Lower lobe of right lung (tissue), 2 donors: ENCODE measurements at regions not wholly inside any gene's neighbourhood (a gene's known extent, or its start where the extent isn't known, plus 50 kb on each side); places are given as distances from the start of the nearest gene placed in this dataset.
"Not testable (repeated sequence)": the region's sequence is repeated elsewhere in the genome, so short reads cannot be mapped to it uniquely, and the experiment has no call there.

Source experiments
- ATAC-seq, 2 donors: fragments of 200-7000 bp; cut with Tn5 transposase; one replicate each; pipeline ENCODE4 v1.9.1; 2020 to 2022; ENCODE audit warnings: mild to moderate bottlenecking in 2 of 2, moderate library complexity in 2 of 2
- DNase-seq: peaks from one replicate; pipeline ENCODE4 v3.0.0-alpha.2; 2020
- H3K27ac ChIP-seq: fragments of 200-600 bp; one replicate; pipeline ENCODE4 v1.8.0; 2022
- H3K27me3 ChIP-seq: fragments of 200-600 bp; one replicate; pipeline ENCODE4 v1.8.0; 2022; ENCODE audit warnings: low read depth
- H3K36me3 ChIP-seq: fragments of 200-600 bp; one replicate; pipeline ENCODE4 v1.8.0; 2022; ENCODE audit warnings: mild to moderate bottlenecking
- H3K4me1 ChIP-seq: fragments of 200-600 bp; one replicate; pipeline ENCODE4 v1.8.0; 2022
- H3K4me3 ChIP-seq: fragments of 200-600 bp; one replicate; pipeline ENCODE4 v1.8.0; 2022; ENCODE audit warnings: mild to moderate bottlenecking
- H3K9me3 ChIP-seq: fragments of 200-600 bp; one replicate; pipeline ENCODE4 v1.8.0; 2022
- CTCF ChIP-seq: fragments of 200-600 bp; IDR thresholded peaks from one replicate; pipeline ENCODE4 v1.8.0; 2022; ENCODE audit warnings: antibody characterized with exemption, mild to moderate bottlenecking
- intact Hi-C: fragments of 100-400 bp; cut with DNase I; formaldehyde crosslinking; loops from one replicate; pipeline ENCODE4 v1.11.0; 2022
- donor health status: DM: no; HTN: yes; CAD: no; lungs with severe emphysema.

GRCh38 chr11:130979386-130979972 is 63.2 kb upstream of the SNX19 start:
- Histone ChIP-seq H3K9me3 (no peaks in the 10 kb centered on the region), H3K27ac (no peak overlapping the region), H3K4me1 (no peaks in the 10 kb centered on the region), H3K27me3 (peaks cover 8% of the 10 kb centered on the region), H3K4me3 (no peak overlapping the region), H3K36me3 (no peaks in the 10 kb centered on the region)
- peak; percentile 19 for TF ChIP-seq CTCF
- ATAC-seq: no peak
- no peak for DNase-seq
- intact Hi-C loops: no loop called here

GRCh38 chr11:130980071-130980862 is 64.0 kb upstream of the SNX19 start:
- no peaks in the 10 kb centered on the region for H3K9me3 ChIP-seq
- DNase-seq (no peak), ATAC-seq (no peak)
- peaks cover 8% of the 10 kb centered on the region for H3K27me3 ChIP-seq
- intact Hi-C loops: no loop called here
- no peaks in the 10 kb centered on the region for H3K36me3 ChIP-seq
- no peak overlapping the region for H3K27ac ChIP-seq
- H3K4me1 ChIP-seq: no peaks in the 10 kb centered on the region
- no peak for TF ChIP-seq CTCF
- H3K4me3 ChIP-seq: no peak overlapping the region

- H3K36me3 ChIP-seq, H3K9me3 ChIP-seq, H3K27me3 ChIP-seq, H3K27ac ChIP-seq, H3K4me3 ChIP-seq, intact Hi-C loops, H3K4me1 ChIP-seq, ATAC-seq, DNase-seq: not testable (repeated sequence)
Measured at GRCh38 chr11:130984241-130984640, 68.0 kb upstream of the SNX19 start.

GRCh38 chr11:130992788-130993187 is 76.5 kb upstream of the SNX19 start:
- no peaks in the 10 kb centered on the region for H3K9me3 ChIP-seq
- no peak for DNase-seq
- intact Hi-C loops: no loop called here
- no peak overlapping the region for H3K27ac ChIP-seq
- no peaks in the 10 kb centered on the region for H3K27me3 ChIP-seq
- H3K36me3 ChIP-seq: no peaks in the 10 kb centered on the region
- no peak for ATAC-seq
- no peak overlapping the region for H3K4me3 ChIP-seq
- TF ChIP-seq CTCF: no peak
- H3K4me1 ChIP-seq: no peaks in the 10 kb centered on the region

- no peak overlapping the region for H3K4me3 ChIP-seq
- H3K27ac ChIP-seq: no peak overlapping the region
- H3K27me3 ChIP-seq: no peaks in the 10 kb centered on the region
- intact Hi-C loops: no loop called here
- no peaks in the 10 kb centered on the region for H3K36me3 ChIP-seq
- ATAC-seq (no peak), DNase-seq (no peak)
- TF ChIP-seq CTCF: no peak
- no peaks in the 10 kb centered on the region for H3K9me3 ChIP-seq
- no peaks in the 10 kb centered on the region for H3K4me1 ChIP-seq
Measured at GRCh38 chr11:130994043-130994442, 77.8 kb upstream of the SNX19 start.

- H3K4me1 ChIP-seq: no peaks in the 10 kb centered on the region
- ATAC-seq (no peak), DNase-seq (no peak)
- no peaks in the 10 kb centered on the region for H3K36me3 ChIP-seq
- no peaks in the 10 kb centered on the region for H3K27me3 ChIP-seq
- H3K27ac ChIP-seq: no peak overlapping the region
- intact Hi-C loops: no loop called here
- TF ChIP-seq CTCF: no peak
- H3K4me3 ChIP-seq: no peak overlapping the region
- H3K9me3 ChIP-seq: no peaks in the 10 kb centered on the region
Measured at GRCh38 chr11:130995266-130995665, 79.0 kb upstream of the SNX19 start.
